GM12874 (cell line): ENCODE measurements at regions not wholly inside any gene's neighbourhood (a gene's known extent, or its start where the extent isn't known, plus 50 kb on each side); places are given as distances from the start of the nearest gene placed in this dataset.

Source experiments
- TF ChIP-seq, protein P1 (sequence below): IDR thresholded peaks from 2 replicates; pipeline ENCODE4 v1.5.1; 2011; ENCODE audit warnings: low read depth, mild to moderate bottlenecking, control low read depth, low read length, moderate library complexity; ENCODE audit not compliant: insufficient read depth

DNA sequence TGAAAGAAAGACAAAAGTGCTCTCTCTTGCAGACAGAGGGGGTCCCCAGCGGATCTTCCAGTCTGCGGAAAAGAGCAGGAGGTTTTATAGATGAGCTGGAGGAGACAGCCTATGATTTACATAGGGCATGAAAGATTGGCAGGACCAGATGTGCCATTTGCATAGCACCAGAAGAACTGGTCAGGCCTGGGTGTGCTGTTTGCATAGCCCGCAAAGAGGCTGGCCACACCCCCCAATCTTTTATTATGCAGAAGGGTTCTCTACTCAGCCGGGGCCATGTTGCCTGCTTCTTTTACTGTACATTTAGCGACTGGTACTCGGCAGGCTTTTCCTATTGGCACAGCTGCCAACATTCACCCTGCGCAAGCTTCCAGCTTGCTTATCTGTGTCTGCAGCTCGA is 317.6 kb downstream of the GALR1 start:
- TF ChIP-seq, protein P1, sequence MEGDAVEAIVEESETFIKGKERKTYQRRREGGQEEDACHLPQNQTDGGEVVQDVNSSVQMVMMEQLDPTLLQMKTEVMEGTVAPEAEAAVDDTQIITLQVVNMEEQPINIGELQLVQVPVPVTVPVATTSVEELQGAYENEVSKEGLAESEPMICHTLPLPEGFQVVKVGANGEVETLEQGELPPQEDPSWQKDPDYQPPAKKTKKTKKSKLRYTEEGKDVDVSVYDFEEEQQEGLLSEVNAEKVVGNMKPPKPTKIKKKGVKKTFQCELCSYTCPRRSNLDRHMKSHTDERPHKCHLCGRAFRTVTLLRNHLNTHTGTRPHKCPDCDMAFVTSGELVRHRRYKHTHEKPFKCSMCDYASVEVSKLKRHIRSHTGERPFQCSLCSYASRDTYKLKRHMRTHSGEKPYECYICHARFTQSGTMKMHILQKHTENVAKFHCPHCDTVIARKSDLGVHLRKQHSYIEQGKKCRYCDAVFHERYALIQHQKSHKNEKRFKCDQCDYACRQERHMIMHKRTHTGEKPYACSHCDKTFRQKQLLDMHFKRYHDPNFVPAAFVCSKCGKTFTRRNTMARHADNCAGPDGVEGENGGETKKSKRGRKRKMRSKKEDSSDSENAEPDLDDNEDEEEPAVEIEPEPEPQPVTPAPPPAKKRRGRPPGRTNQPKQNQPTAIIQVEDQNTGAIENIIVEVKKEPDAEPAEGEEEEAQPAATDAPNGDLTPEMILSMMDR, result no peak

DNA sequence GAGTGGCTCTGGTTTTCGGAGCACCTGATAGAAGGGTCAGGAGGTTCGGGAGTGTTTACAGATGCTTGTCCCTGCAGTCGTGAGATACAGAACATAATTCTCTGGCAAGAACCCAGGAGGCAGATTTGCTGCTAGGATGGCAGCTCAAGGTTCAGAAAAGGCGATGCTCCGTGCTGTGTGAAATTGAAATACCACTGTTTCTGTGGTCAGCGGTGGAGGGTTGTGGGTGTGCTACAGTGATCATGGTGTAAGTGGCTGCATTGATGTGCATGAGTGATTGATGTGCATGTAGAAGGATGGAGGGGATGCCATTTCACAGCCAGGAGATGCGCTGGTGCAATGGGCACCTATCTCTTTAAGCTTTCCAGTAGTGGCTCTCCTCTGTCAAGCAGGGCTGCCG is 322.1 kb downstream of the GALR1 start:
- TF ChIP-seq, protein P1, result no peak

DNA sequence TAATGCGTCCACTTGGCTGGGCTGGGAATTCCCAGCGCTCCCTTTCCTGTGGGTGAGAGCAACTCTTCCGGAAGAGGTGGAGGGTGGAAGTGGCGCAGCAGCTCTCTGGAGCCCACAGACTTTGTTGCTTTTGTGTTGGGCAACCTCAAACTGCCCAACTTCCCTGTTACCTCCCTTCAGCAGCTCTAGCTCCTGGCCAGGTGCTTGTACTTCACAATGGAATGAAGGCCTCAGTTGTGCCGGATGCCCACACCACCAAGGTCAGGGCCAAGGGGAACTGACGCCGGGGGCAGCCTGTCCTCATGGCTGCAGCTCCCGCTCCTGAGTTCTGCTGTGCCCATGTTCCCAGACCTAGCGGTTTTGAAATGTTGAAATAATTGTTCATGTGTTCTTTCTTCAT is 322.9 kb downstream of the GALR1 start:
- TF ChIP-seq, protein P1, result no peak

DNA sequence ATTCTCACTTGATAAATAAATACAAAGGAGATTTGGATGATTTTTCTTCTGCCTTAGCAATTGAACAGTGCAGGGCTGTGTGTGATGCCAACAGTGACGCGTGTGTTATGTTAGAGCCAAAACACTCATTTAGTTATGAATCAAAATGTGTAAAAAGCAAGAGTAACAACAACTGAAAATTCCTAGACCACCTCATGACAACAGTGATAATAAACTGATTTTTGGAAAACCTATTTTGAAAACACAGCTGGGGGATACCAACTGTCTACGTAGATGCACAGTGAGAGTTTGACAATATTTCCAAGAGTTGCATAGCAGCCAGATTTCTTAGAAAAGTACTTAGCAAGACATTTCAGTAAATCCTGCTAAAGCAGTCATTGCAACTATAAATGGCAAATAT is 323.9 kb downstream of the GALR1 start:
- TF ChIP-seq, protein P1, result no peak

DNA sequence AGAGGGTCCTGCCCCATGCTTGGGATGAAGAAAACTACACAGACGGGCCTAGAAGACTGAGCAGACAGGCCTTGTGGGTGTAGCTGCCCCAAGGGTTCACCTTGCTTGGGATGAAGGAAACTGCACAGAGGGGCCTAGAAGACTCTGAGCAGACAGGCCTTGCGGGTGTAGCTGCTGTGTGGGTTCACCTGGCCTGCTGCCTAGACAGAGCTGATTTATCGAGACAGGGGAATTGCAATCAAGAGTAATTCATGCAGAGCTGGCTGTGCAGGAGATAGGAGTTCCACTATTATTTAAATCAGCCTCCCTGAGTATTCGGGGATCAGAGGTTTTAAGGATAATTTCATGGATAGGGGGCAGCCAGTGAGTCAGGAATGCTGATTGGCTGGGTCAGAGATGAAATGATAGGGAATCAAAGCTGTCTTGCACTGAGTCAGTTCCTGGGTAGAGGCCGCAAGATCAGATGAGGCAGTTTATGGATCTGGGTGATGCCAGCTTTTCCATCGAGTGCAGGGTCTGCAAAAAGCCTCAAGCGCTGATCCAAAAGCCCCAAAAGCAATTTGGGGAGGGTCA is 341.4 kb downstream of the GALR1 start:
- TF ChIP-seq, protein P1, result no peak

DNA sequence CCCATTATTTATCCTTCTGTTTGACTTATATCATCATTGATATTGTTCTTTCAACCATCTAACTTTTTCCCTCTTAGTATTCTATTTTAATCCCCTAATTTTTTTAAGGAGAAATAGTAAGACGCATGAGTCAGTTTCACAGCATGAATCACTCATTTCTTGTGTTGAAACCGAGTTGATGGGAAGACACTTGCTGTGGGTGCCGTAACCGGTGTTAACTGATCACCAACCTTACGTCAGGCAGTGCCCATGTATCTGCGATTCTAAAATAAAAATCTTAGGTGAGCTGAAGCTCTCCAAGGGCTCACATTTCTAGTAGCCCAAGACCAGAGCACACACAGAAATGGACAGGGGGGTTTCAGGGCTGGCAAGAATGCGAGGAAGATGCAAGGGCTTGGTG is 348.1 kb downstream of the GALR1 start:
- TF ChIP-seq, protein P1, result no peak

DNA sequence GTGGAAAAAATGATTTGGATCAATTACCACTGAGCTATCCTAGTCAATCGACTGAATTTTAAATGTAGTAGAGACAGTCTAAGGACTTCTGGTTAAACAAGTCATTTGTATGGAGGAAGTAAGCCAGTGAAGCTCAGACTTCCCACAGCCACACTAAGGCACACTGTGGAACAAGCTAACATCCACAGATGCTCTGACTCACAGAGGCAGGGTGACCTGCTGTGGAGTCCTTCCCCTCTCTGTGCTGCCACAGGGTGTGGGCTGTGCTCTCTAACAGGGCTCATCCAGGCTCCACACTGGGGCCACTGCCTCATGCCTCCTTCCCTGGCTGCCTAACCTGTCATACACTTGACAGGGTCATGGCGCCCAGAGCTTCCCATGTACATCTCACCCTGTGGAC is 351.0 kb downstream of the GALR1 start:
- TF ChIP-seq, protein P1, result no peak

DNA sequence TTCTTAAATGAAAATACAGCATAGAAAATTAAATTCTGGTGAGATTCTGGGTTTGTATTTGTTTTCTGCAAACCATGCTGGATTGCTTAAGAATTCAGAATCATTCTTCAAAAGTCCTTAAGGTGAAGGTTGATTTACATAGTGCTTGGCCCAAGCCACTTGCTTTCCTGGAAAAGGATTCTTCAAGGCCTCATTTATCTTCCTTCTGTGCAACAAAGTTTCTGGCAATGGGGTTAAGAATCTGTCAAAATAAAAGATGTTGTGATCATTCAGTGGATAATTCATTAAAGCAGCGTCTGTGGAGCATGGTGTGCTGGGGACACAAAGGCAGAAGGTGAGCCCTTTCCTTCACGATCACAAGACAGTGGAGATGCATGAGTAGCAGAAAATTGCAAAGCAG is 351.9 kb downstream of the GALR1 start:
- TF ChIP-seq, protein P1, result no peak
